HEK293T (cell line): ENCODE measurements at regions not wholly inside any gene's neighbourhood (a gene's known extent, or its start where the extent isn't known, plus 50 kb on each side); places are given as distances from the start of the nearest gene placed in this dataset.

Experiments
- ARNT ChIP-seq: fragments of 450-650 bp; IDR thresholded peaks from 2 replicates; pipeline ENCODE4 v1.6.1; 2017; ENCODE audit warnings: mild to moderate bottlenecking
- BHLHE40 ChIP-seq: fragments of 450-650 bp; IDR thresholded peaks from 2 replicates; pipeline ENCODE4 v1.6.1; 2016; ENCODE audit warnings: mild to moderate bottlenecking, moderate library complexity, borderline replicate concordance
- CTBP1 ChIP-seq: fragments of 450-650 bp; IDR thresholded peaks from 2 replicates; pipeline ENCODE4 v1.6.1; 2016; ENCODE audit warnings: borderline replicate concordance
- NFRKB ChIP-seq: fragments of 450-650 bp; IDR thresholded peaks from 2 replicates; pipeline ENCODE4 v1.6.1; 2016; ENCODE audit warnings: mild to moderate bottlenecking, moderate library complexity
- SP1 ChIP-seq: fragments of 450-650 bp; IDR thresholded peaks from 2 replicates; pipeline ENCODE4 v1.6.1; 2017
- SUZ12 ChIP-seq: fragments of 450-650 bp; IDR thresholded peaks from 2 replicates; pipeline ENCODE4 v1.6.1; 2016; ENCODE audit warnings: mild to moderate bottlenecking
- TARDBP ChIP-seq: fragments of 450-650 bp; IDR thresholded peaks from 2 replicates; pipeline ENCODE4 v1.6.1; 2016

- TF ChIP-seq ARNT (no peak), BHLHE40 (no peak), TARDBP (no peak), SUZ12 (no peak), SP1 (no peak), CTBP1 (no peak), NFRKB (no peak)
Measured at GRCh38 chr1:169043823-169044222, 62.7 kb upstream of the ATP1B1 start.
